Upper lobe of right lung (tissue), 1 donor: ENCODE measurements at regions not wholly inside any gene's neighbourhood (a gene's known extent, or its start where the extent isn't known, plus 50 kb on each side); places are given as distances from the start of the nearest gene placed in this dataset.

ENCODE experiments used
- ATAC-seq: fragments of 200-7000 bp; cut with Tn5 transposase; one replicate; pipeline ENCODE4 v1.9.1; 2020; ENCODE audit warnings: mild to moderate bottlenecking, moderate library complexity
- DNase-seq: peaks from one replicate; pipeline ENCODE4 v3.0.0-alpha.2; 2020
- H3K27ac ChIP-seq: fragments of 200-600 bp; one replicate; pipeline ENCODE4 v1.8.0; 2022
- H3K27me3 ChIP-seq: fragments of 200-600 bp; one replicate; pipeline ENCODE4 v1.8.0; 2022; ENCODE audit warnings: mild to moderate bottlenecking
- H3K36me3 ChIP-seq: fragments of 200-600 bp; one replicate; pipeline ENCODE4 v1.8.0; 2022
- H3K4me1 ChIP-seq: fragments of 200-600 bp; one replicate; pipeline ENCODE4 v1.8.0; 2022
- H3K4me3 ChIP-seq: fragments of 200-600 bp; one replicate; pipeline ENCODE4 v1.8.0; 2022; ENCODE audit warnings: mild to moderate bottlenecking
- H3K9me3 ChIP-seq: fragments of 200-600 bp; one replicate; pipeline ENCODE4 v1.8.0; 2022
- intact Hi-C: fragments of 100-400 bp; cut with DNase I; formaldehyde crosslinking; loops from one replicate; pipeline ENCODE4 v1.11.0; 2022
- TF ChIP-seq, protein P1 (sequence below): fragments of 200-600 bp; IDR thresholded peaks from one replicate; pipeline ENCODE4 v1.8.0; 2022; ENCODE audit warnings: antibody characterized with exemption
- donor health status: DM: no; HTN: yes; CAD: no; lungs with severe emphysema.

DNA sequence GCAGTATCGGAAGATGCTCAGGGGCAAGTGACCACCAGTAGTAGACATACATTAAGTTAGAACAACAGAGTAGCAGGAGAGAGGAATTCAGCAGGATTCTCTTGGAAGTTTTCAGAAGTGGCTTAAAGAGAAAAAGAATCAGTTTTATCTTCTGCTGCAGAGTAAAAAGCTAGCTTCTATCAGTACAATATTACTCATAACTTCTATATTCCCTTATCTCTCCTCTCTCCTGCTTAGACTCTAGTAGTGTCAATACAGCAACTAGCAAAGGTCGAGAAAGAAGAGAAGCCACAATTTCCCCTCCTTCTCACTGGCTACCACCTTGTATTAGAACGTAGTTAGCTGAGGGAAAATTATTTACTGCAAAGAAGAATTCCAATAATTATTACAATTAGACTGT, 539.7 kb downstream of the DIPK2A start:
- Histone ChIP-seq H3K4me3 (no peak overlapping the region), H3K27me3 (no peaks in the 10 kb centered on the region), H3K9me3 (no peaks in the 10 kb centered on the region), H3K27ac (no peak overlapping the region), H3K36me3 (no peaks in the 10 kb centered on the region), H3K4me1 (no peaks in the 10 kb centered on the region)
- intact Hi-C loops, result no loop called here
- ATAC-seq (no peak), DNase-seq (no peak)
- TF ChIP-seq, protein P1, sequence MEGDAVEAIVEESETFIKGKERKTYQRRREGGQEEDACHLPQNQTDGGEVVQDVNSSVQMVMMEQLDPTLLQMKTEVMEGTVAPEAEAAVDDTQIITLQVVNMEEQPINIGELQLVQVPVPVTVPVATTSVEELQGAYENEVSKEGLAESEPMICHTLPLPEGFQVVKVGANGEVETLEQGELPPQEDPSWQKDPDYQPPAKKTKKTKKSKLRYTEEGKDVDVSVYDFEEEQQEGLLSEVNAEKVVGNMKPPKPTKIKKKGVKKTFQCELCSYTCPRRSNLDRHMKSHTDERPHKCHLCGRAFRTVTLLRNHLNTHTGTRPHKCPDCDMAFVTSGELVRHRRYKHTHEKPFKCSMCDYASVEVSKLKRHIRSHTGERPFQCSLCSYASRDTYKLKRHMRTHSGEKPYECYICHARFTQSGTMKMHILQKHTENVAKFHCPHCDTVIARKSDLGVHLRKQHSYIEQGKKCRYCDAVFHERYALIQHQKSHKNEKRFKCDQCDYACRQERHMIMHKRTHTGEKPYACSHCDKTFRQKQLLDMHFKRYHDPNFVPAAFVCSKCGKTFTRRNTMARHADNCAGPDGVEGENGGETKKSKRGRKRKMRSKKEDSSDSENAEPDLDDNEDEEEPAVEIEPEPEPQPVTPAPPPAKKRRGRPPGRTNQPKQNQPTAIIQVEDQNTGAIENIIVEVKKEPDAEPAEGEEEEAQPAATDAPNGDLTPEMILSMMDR, result no peak

DNA sequence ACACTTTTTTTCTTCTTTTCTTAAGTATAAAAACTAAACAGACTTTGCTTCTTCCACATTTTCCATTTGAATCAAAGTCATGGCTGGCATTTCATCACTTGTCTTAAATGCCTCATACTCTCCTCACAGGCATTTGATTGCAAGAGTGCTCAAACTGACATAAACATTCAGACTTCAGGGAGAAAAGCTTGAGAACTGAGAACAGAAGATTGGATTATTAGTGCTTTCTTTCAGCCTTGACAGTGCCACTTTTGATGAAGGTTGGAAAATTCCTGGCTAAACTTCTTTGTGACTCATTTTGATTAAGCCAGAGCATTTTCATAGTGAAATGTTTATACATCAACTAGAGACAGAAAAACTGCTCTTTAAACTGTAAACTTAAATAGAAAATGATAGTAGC, 544.4 kb downstream of the DIPK2A start:
- no peaks in the 10 kb centered on the region for H3K9me3 ChIP-seq
- intact Hi-C loops, result no loop called here
- no peak overlapping the region for H3K4me3 ChIP-seq
- H3K4me1 ChIP-seq, result no peaks in the 10 kb centered on the region
- TF ChIP-seq, protein P1, result no peak
- no peak for ATAC-seq
- H3K36me3 ChIP-seq, result no peaks in the 10 kb centered on the region
- H3K27ac ChIP-seq, result no peak overlapping the region
- no peak for DNase-seq
- H3K27me3 ChIP-seq, result no peaks in the 10 kb centered on the region

DNA sequence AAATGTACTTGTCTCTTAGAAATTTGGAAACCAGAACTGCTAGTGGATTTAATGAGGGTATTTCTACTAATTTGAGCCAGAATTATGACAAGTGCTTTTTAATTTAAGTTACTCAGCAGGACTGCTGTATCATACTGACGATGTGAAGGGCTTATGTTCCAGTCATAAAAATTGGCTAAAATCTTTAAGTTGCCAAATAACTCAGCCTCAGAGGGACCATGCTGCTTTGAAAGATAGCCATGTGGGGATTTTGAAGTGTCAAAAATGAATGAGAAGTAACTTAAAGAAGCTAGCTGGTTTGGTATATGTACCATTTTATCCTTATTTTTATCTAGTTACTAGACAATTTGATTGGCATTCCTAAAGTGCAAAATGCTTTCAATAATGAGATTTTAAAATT, 545.0 kb downstream of the DIPK2A start:
- H3K4me1 ChIP-seq, result no peaks in the 10 kb centered on the region
- no peaks in the 10 kb centered on the region for H3K36me3 ChIP-seq
- DNase-seq, result no peak
- H3K9me3 ChIP-seq, result no peaks in the 10 kb centered on the region
- no peak overlapping the region for H3K4me3 ChIP-seq
- no peak overlapping the region for H3K27ac ChIP-seq
- intact Hi-C loops, result no loop called here
- TF ChIP-seq, protein P1, result no peak
- no peak for ATAC-seq
- H3K27me3 ChIP-seq, result no peaks in the 10 kb centered on the region

DNA sequence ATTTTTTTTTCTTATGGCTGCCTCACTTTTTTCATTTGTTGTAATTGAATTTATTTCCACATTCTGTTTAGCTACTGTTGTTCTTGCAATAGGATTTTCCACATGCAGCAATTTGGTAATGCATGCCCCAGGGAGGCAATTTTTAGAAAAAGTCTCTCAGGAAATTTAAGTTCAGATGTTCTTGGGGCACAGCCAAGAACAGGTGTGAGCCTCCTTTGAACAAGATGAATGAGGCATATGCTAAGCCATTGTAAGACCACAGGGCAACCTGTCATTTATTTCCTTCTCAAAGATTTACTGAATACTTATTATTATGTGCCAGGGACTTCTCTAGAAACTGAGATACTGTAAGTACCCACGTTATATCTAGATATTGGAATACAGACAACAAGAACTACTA, 549.5 kb downstream of the DIPK2A start:
- TF ChIP-seq, protein P1, result no peak
- intact Hi-C loops, result no loop called here
- Histone ChIP-seq H3K4me1 (no peaks in the 10 kb centered on the region), H3K27me3 (no peaks in the 10 kb centered on the region), H3K36me3 (no peaks in the 10 kb centered on the region), H3K9me3 (no peaks in the 10 kb centered on the region), H3K27ac (no peak overlapping the region), H3K4me3 (no peak overlapping the region)
- ATAC-seq (no peak), DNase-seq (no peak)

DNA sequence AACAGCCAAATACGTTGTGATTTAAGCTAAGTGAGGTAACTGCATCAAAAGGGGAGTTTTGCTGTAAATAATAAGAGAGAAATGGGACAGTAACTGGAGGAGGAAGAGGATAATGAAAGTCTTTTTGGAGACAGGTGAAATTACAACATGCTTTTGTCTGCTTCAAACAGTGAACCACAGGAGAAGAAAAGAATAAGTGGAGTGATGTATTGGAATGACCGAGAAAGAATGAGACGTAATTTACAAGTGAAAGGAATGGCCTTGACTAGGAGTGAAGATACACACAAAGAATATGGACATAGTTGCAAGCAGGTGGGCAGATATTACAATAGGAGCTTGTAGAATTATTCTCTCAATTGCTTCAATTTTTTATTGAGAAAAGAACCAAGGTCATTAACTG, 550.8 kb downstream of the DIPK2A start:
- intact Hi-C loops, result no loop called here
- no peaks in the 10 kb centered on the region for H3K27me3 ChIP-seq
- ATAC-seq (no peak), DNase-seq (no peak)
- no peak overlapping the region for H3K27ac ChIP-seq
- no peaks in the 10 kb centered on the region for H3K36me3 ChIP-seq
- TF ChIP-seq, protein P1, result no peak
- H3K9me3 ChIP-seq, result no peaks in the 10 kb centered on the region
- H3K4me1 ChIP-seq, result no peaks in the 10 kb centered on the region
- H3K4me3 ChIP-seq, result no peak overlapping the region

DNA sequence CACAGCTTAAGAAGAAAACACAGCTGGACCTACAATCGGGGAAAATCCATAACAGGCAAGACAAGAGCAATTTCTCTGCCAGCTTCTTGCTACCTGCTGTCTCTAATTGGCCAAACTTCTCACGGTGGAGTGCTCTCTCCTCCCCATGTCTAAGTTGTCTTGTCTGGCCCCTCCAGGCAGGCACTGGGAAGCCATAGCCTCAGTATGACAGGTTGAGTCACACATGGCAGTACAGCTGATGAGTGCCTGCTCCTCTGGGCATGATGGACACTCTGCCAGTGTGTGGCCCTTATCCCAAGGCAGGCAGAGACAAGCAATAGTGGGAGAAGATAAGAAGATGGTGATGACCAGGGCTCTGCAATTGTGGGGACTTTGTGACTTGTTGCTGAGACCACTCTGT, 551.8 kb downstream of the DIPK2A start:
- TF ChIP-seq, protein P1, result no peak
- no peaks in the 10 kb centered on the region for H3K4me1 ChIP-seq
- ATAC-seq, result no peak
- H3K27me3 ChIP-seq, result no peaks in the 10 kb centered on the region
- H3K36me3 ChIP-seq, result no peaks in the 10 kb centered on the region
- DNase-seq, result no peak
- no peak overlapping the region for H3K27ac ChIP-seq
- H3K4me3 ChIP-seq, result no peak overlapping the region
- intact Hi-C loops, result no loop called here
- H3K9me3 ChIP-seq, result no peaks in the 10 kb centered on the region
